Activated naive CD8-positive, alpha-beta T cell treated with anti-CD3 and anti-CD28 coated beads, Interleukin-2, amount 10 ng/mL, durations not matched to agents 7 days and 5 days (primary cell): ENCODE measurements at regions not wholly inside any gene's neighbourhood (a gene's known extent, or its start where the extent isn't known, plus 50 kb on each side); places are given as distances from the start of the nearest gene placed in this dataset.

Experiments
- ATAC-seq: fragments of 150-1000 bp; cut with Tn5 transposase; one replicate; pipeline ENCODE4 v1.10.0; 2021; ENCODE audit warnings: low read depth, moderate library complexity
- POLR2A ChIA-PET: fragments of 350-600 bp; sonication (Branson Sonifier 250); formaldehyde crosslinking; loops from one replicate; lab custom pipeline; 2021; ENCODE audit warnings: antibody characterized with exemption; lab: Charles Lee
- DNase-seq: peaks from one replicate; pipeline ENCODE4 v3.0.0; 2021
- H3K27ac Mint-ChIP-seq: one replicate; pipeline ENCODE4 v1.8.0; 2022; ENCODE audit warnings: mild to moderate bottlenecking, mixed read lengths
- H3K27me3 Mint-ChIP-seq: one replicate; pipeline ENCODE4 v1.8.0; 2022; ENCODE audit warnings: mild to moderate bottlenecking, moderate library complexity, mixed read lengths
- H3K36me3 Mint-ChIP-seq: one replicate; pipeline ENCODE4 v1.8.0; 2021; ENCODE audit warnings: mild to moderate bottlenecking, mixed read lengths
- H3K4me1 Mint-ChIP-seq: one replicate; pipeline ENCODE4 v1.8.0; 2021; ENCODE audit warnings: mixed read lengths
- H3K4me3 Mint-ChIP-seq: one replicate; pipeline ENCODE4 v1.8.0; 2022; ENCODE audit warnings: mild to moderate bottlenecking, moderate library complexity, mixed read lengths
- H3K9me3 Mint-ChIP-seq: one replicate; pipeline ENCODE4 v1.8.0; 2021; ENCODE audit warnings: mixed read lengths

GRCh38 chr3:44099566-44100297, 142.0 kb upstream of the TOPAZ1 start:
- peaks cover 2% of the 10 kb centered on the region for H3K9me3 Mint-ChIP-seq
- DNase-seq (no peak), ATAC-seq (no peak)
- H3K4me1 Mint-ChIP-seq, result peaks cover 8% of the 10 kb centered on the region
- peaks cover 46% of the 10 kb centered on the region for H3K27me3 Mint-ChIP-seq
- peaks cover 3% of the 10 kb centered on the region for H3K36me3 Mint-ChIP-seq
- no peak overlapping the region for H3K27ac Mint-ChIP-seq
- POLR2A ChIA-PET, result no interaction called here
- H3K4me3 Mint-ChIP-seq, result no peak overlapping the region

- Mint-ChIP-seq H3K4me3 (no peak overlapping the region), H3K27ac (no peak overlapping the region), H3K9me3 (peaks cover 2% of the 10 kb centered on the region), H3K36me3 (peaks cover 3% of the 10 kb centered on the region), H3K27me3 (peaks cover 44% of the 10 kb centered on the region), H3K4me1 (peaks cover 14% of the 10 kb centered on the region)
- no peak for ATAC-seq
- POLR2A ChIA-PET, result no interaction called here
- no peak for DNase-seq
Measured at GRCh38 chr3:44100298-44100695, 141.4 kb upstream of the TOPAZ1 start.

- peaks cover 3% of the 10 kb centered on the region for H3K36me3 Mint-ChIP-seq
- no peak for DNase-seq
- H3K9me3 Mint-ChIP-seq, result no peaks in the 10 kb centered on the region
- peaks cover 28% of the 10 kb centered on the region for H3K27me3 Mint-ChIP-seq
- H3K27ac Mint-ChIP-seq, result peak overlapping the region; percentile 32
- no peak overlapping the region for H3K4me3 Mint-ChIP-seq
- POLR2A ChIA-PET, result no interaction called here
- peaks cover 20% of the 10 kb centered on the region for H3K4me1 Mint-ChIP-seq
- ATAC-seq, result no peak
Measured at GRCh38 chr3:44104043-44104442, 137.6 kb upstream of the TOPAZ1 start.

GRCh38 chr3:44104668-44105321, 136.9 kb upstream of the TOPAZ1 start:
- H3K27ac Mint-ChIP-seq, result peak overlapping the region; percentile 51
- no peaks in the 10 kb centered on the region for H3K9me3 Mint-ChIP-seq
- peaks cover 3% of the 10 kb centered on the region for H3K36me3 Mint-ChIP-seq
- peak overlapping the region; percentile 29 for H3K4me3 Mint-ChIP-seq
- peaks cover 22% of the 10 kb centered on the region for H3K27me3 Mint-ChIP-seq
- H3K4me1 Mint-ChIP-seq, result peaks cover 20% of the 10 kb centered on the region
- POLR2A ChIA-PET, result no interaction called here
- ATAC-seq (peak; percentile 100), DNase-seq (peak; percentile 36)

- peak overlapping the region; percentile 51 for H3K27ac Mint-ChIP-seq
- POLR2A ChIA-PET, result no interaction called here
Measured at GRCh38 chr3:44105571-44105970, 136.1 kb upstream of the TOPAZ1 start.

GRCh38 chr3:44106756-44107155, 134.9 kb upstream of the TOPAZ1 start:
- H3K4me1 Mint-ChIP-seq, result peaks cover 21% of the 10 kb centered on the region
- H3K27ac Mint-ChIP-seq, result no peak overlapping the region
- H3K9me3 Mint-ChIP-seq, result no peaks in the 10 kb centered on the region
- no peak for ATAC-seq
- H3K27me3 Mint-ChIP-seq, result peaks cover 17% of the 10 kb centered on the region
- POLR2A ChIA-PET, result no interaction called here
- H3K36me3 Mint-ChIP-seq, result peaks cover 3% of the 10 kb centered on the region
- H3K4me3 Mint-ChIP-seq, result no peak overlapping the region
- no peak for DNase-seq

More at GRCh38 chr3:44105571-44105970, 136.1 kb upstream of the TOPAZ1 start:
- H3K9me3 Mint-ChIP-seq, result no peaks in the 10 kb centered on the region
- no peak overlapping the region for H3K4me3 Mint-ChIP-seq
- DNase-seq (no peak), ATAC-seq (no peak)
- peaks cover 20% of the 10 kb centered on the region for H3K27me3 Mint-ChIP-seq
- H3K36me3 Mint-ChIP-seq, result peaks cover 3% of the 10 kb centered on the region
- H3K4me1 Mint-ChIP-seq, result peaks cover 20% of the 10 kb centered on the region

- ATAC-seq (no peak), DNase-seq (no peak)
- peaks cover 2% of the 10 kb centered on the region for H3K9me3 Mint-ChIP-seq
- peaks cover 24% of the 10 kb centered on the region for H3K4me1 Mint-ChIP-seq
- peaks cover 2% of the 10 kb centered on the region for H3K36me3 Mint-ChIP-seq
- POLR2A ChIA-PET, result no interaction called here
- peaks cover 8% of the 10 kb centered on the region for H3K27me3 Mint-ChIP-seq
- H3K27ac Mint-ChIP-seq, result no peak overlapping the region
- no peak overlapping the region for H3K4me3 Mint-ChIP-seq
Measured at GRCh38 chr3:44108481-44108880, 133.2 kb upstream of the TOPAZ1 start.

- peaks cover 21% of the 10 kb centered on the region for H3K27me3 Mint-ChIP-seq
- DNase-seq (no peak), ATAC-seq (no peak)
- no peak overlapping the region for H3K4me3 Mint-ChIP-seq
- H3K27ac Mint-ChIP-seq, result no peak overlapping the region
- POLR2A ChIA-PET, result no interaction called here
- peaks cover 14% of the 10 kb centered on the region for H3K4me1 Mint-ChIP-seq
- H3K9me3 Mint-ChIP-seq, result peaks cover 2% of the 10 kb centered on the region
- peaks cover 2% of the 10 kb centered on the region for H3K36me3 Mint-ChIP-seq
Measured at GRCh38 chr3:44109771-44110361, 131.8 kb upstream of the TOPAZ1 start.

GRCh38 chr3:44110648-44111047, 131.0 kb upstream of the TOPAZ1 start:
- POLR2A ChIA-PET, result no interaction called here
- ATAC-seq, result no peak
- H3K27ac Mint-ChIP-seq, result no peak overlapping the region

GRCh38 chr3:44111482-44111881, 130.2 kb upstream of the TOPAZ1 start:
- Mint-ChIP-seq H3K4me1 (peaks cover 12% of the 10 kb centered on the region), H3K9me3 (peaks cover 2% of the 10 kb centered on the region), H3K36me3 (peaks cover 2% of the 10 kb centered on the region), H3K27me3 (peaks cover 34% of the 10 kb centered on the region), H3K27ac (no peak overlapping the region), H3K4me3 (no peak overlapping the region)
- DNase-seq (no peak), ATAC-seq (no peak)
- POLR2A ChIA-PET, result no interaction called here

More at GRCh38 chr3:44110648-44111047, 131.0 kb upstream of the TOPAZ1 start:
- Mint-ChIP-seq H3K36me3 (peaks cover 2% of the 10 kb centered on the region), H3K4me3 (no peak overlapping the region), H3K27me3 (peaks cover 26% of the 10 kb centered on the region), H3K9me3 (peaks cover 2% of the 10 kb centered on the region), H3K4me1 (peaks cover 8% of the 10 kb centered on the region)
- DNase-seq, result no peak

GRCh38 chr3:44114142-44114541, 127.5 kb upstream of the TOPAZ1 start:
- POLR2A ChIA-PET, result no interaction called here
- ATAC-seq (no peak), DNase-seq (peak; percentile 38)
- peaks cover 2% of the 10 kb centered on the region for H3K9me3 Mint-ChIP-seq
- no peak overlapping the region for H3K27ac Mint-ChIP-seq
- H3K27me3 Mint-ChIP-seq, result peaks cover 50% of the 10 kb centered on the region
- H3K36me3 Mint-ChIP-seq, result no peaks in the 10 kb centered on the region
- peaks cover 10% of the 10 kb centered on the region for H3K4me1 Mint-ChIP-seq
- no peak overlapping the region for H3K4me3 Mint-ChIP-seq

- no peak overlapping the region for H3K4me3 Mint-ChIP-seq
- H3K27me3 Mint-ChIP-seq, result peaks cover 52% of the 10 kb centered on the region
- peaks cover 7% of the 10 kb centered on the region for H3K4me1 Mint-ChIP-seq
- H3K27ac Mint-ChIP-seq, result no peak overlapping the region
- H3K9me3 Mint-ChIP-seq, result no peaks in the 10 kb centered on the region
- POLR2A ChIA-PET, result no interaction called here
- DNase-seq (no peak), ATAC-seq (no peak)
- no peaks in the 10 kb centered on the region for H3K36me3 Mint-ChIP-seq
Measured at GRCh38 chr3:44117239-44117638, 124.4 kb upstream of the TOPAZ1 start.

GRCh38 chr3:44117736-44118135, 124.0 kb upstream of the TOPAZ1 start:
- Mint-ChIP-seq H3K4me3 (no peak overlapping the region), H3K9me3 (no peaks in the 10 kb centered on the region), H3K27me3 (peaks cover 52% of the 10 kb centered on the region), H3K36me3 (no peaks in the 10 kb centered on the region), H3K4me1 (peaks cover 7% of the 10 kb centered on the region), H3K27ac (no peak overlapping the region)
- DNase-seq, result no peak
- POLR2A ChIA-PET, result no interaction called here
- ATAC-seq, result no peak
